IPS-15b (cell line): ENCODE measurements at regions not wholly inside any gene's neighbourhood (a gene's known extent, or its start where the extent isn't known, plus 50 kb on each side); places are given as distances from the start of the nearest gene placed in this dataset.

Experiments used
- H3K27me3 ChIP-seq: one replicate; pipeline ENCODE4 v1.6.1; 2013; ENCODE audit warnings: low read length; ENCODE audit not compliant: control insufficient read depth, insufficient read depth
- H3K36me3 ChIP-seq: one replicate; pipeline ENCODE4 v1.6.1; 2013; ENCODE audit warnings: low read length; ENCODE audit not compliant: control insufficient read depth, insufficient read depth
- H3K4me1 ChIP-seq: one replicate; pipeline ENCODE4 v1.6.1; 2013; ENCODE audit warnings: mild to moderate bottlenecking, low read length; ENCODE audit not compliant: control insufficient read depth, insufficient read depth
- H3K4me3 ChIP-seq: one replicate; pipeline ENCODE4 v1.5.1; 2013; ENCODE audit warnings: low read depth, low read length
- H3K9ac ChIP-seq: one replicate; pipeline ENCODE4 v1.6.1; 2013; ENCODE audit warnings: low read depth, mild to moderate bottlenecking, low read length
- H3K9me3 ChIP-seq: one replicate; pipeline ENCODE4 v1.6.1; 2013; ENCODE audit warnings: mild to moderate bottlenecking, low read length; ENCODE audit not compliant: control insufficient read depth, insufficient read depth

DNA sequence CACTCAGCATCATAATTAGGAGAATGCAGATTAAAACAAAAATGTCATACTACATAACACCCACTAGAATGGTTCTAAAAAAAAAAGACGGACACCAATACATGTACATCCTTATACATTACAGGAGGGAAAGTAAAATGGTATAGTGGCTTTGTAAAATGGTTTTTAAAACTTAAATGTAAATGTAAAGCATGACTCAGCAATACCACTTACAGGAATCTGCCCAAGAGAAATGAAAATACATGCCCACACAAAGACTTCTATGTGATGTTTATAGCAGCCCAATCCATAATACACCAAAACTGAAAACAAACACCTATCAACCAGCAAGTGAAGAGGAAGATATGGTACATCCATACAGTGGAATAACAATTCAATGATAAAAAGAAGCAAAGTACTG is 939.1 kb upstream of the ACO1 start:
- H3K4me3 ChIP-seq, result no peak overlapping the region
- H3K9ac ChIP-seq, result no peak overlapping the region
- H3K9me3 ChIP-seq, result no peaks in the 10 kb centered on the region
- H3K4me1 ChIP-seq, result no peaks in the 10 kb centered on the region
- H3K36me3 ChIP-seq, result no peaks in the 10 kb centered on the region
- no peaks in the 10 kb centered on the region for H3K27me3 ChIP-seq

- Histone ChIP-seq H3K36me3 (no peaks in the 10 kb centered on the region), H3K4me1 (no peaks in the 10 kb centered on the region), H3K9ac (no peak overlapping the region), H3K27me3 (no peaks in the 10 kb centered on the region), H3K9me3 (no peaks in the 10 kb centered on the region), H3K4me3 (no peak overlapping the region)
Measured at GRCh38 chr9:31445960-31446359, 938.5 kb upstream of the ACO1 start.

DNA sequence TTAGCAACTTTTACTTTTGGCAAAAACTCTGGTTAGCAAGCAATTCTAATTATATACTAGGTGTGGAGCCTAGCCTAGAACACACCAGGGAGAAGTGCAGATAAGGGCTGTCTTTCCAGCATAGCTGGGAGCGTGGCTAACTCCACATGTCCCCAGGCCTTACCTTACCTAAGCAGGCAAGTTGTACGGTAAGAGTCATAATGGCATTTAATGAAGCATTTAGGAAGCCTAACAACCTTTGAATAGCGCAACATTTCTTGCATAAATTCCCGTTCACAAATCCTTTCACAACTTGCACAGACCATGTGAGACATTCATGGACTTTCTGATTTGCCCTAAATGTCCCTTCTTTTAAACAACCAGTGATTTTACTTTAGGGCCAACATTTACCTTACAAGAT is 917.4 kb upstream of the ACO1 start:
- H3K9me3 ChIP-seq, result no peaks in the 10 kb centered on the region
- no peak overlapping the region for H3K4me3 ChIP-seq
- H3K4me1 ChIP-seq, result no peaks in the 10 kb centered on the region
- H3K27me3 ChIP-seq, result no peaks in the 10 kb centered on the region
- no peaks in the 10 kb centered on the region for H3K36me3 ChIP-seq
- no peak overlapping the region for H3K9ac ChIP-seq

DNA sequence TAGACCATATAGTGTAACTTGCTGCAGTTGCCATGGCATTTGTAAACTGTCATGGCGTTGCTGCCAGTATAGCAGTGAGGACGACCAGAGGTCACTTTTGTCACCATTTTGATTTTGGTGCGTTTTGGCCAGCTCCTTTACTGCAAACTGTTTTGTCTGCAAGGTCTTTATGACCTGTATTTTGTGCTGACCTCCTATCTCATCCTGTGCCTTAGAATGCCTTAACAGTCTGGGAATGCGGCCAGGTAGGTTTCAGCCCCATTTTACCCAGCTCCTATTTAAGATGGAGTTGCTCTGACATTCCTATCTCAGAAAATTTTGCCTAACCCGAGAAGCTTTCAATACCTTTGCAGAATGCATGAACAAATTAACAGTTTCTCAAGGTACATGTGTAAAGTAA is 914.4 kb upstream of the ACO1 start:
- Histone ChIP-seq H3K9me3 (no peaks in the 10 kb centered on the region), H3K4me3 (no peak overlapping the region), H3K36me3 (no peaks in the 10 kb centered on the region), H3K27me3 (no peaks in the 10 kb centered on the region), H3K4me1 (no peaks in the 10 kb centered on the region), H3K9ac (no peak overlapping the region)

DNA sequence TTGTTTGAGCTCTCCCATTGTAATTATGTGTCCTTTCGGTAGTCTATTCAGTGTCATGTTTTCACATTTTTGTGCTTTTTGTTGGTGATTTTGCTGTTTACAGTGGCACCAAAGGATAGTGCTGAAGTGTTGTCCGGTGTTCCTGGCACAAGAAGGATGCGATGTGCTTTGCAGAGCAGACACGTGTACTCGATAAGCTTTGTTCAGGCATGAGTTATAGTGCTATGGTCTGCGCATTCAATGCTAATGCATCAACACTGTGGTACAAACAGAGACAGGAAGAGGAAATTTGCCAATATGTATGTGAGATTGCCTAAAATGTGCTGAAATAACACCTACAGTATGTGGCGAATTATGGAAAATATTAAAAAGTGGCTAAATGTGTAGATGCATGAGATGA is 913.4 kb upstream of the ACO1 start:
- no peaks in the 10 kb centered on the region for H3K36me3 ChIP-seq
- H3K4me1 ChIP-seq, result no peaks in the 10 kb centered on the region
- H3K4me3 ChIP-seq, result no peak overlapping the region
- no peaks in the 10 kb centered on the region for H3K9me3 ChIP-seq
- no peak overlapping the region for H3K9ac ChIP-seq
- H3K27me3 ChIP-seq, result no peaks in the 10 kb centered on the region

DNA sequence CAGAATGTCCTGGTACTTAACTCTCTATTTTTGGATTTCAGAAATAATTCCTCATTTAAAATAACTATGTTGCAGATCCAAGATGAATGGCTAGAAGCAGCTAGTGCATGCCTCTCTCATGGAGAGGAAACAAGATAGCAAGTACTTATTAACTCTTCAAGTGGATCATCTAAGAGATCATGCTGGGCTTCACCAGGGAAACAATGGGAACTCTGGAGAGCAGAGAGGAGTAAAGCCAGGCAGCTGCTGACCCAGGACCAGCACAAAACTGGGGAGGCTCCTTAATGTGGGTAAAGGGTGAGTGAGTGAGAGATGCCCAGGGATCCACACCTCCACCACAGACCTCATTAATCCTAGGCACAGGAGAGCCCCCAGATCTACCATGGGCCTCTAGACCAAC is 897.8 kb upstream of the ACO1 start:
- H3K36me3 ChIP-seq, result no peaks in the 10 kb centered on the region
- no peaks in the 10 kb centered on the region for H3K27me3 ChIP-seq
- no peaks in the 10 kb centered on the region for H3K9me3 ChIP-seq
- H3K4me1 ChIP-seq, result no peaks in the 10 kb centered on the region
- no peak overlapping the region for H3K4me3 ChIP-seq
- no peak overlapping the region for H3K9ac ChIP-seq

- no peaks in the 10 kb centered on the region for H3K27me3 ChIP-seq
- no peaks in the 10 kb centered on the region for H3K36me3 ChIP-seq
- no peak overlapping the region for H3K9ac ChIP-seq
- no peaks in the 10 kb centered on the region for H3K9me3 ChIP-seq
- H3K4me1 ChIP-seq, result no peaks in the 10 kb centered on the region
- no peak overlapping the region for H3K4me3 ChIP-seq
Measured at GRCh38 chr9:31490551-31491106, 893.8 kb upstream of the ACO1 start.

GRCh38 chr9:31492229-31492628 is 892.2 kb upstream of the ACO1 start:
- H3K4me3 ChIP-seq, result no peak overlapping the region
- H3K27me3 ChIP-seq, result no peaks in the 10 kb centered on the region
- H3K9ac ChIP-seq, result no peak overlapping the region
- H3K4me1 ChIP-seq, result no peaks in the 10 kb centered on the region
- peaks cover 12% of the 10 kb centered on the region for H3K9me3 ChIP-seq
- H3K36me3 ChIP-seq, result no peaks in the 10 kb centered on the region

- Histone ChIP-seq H3K27me3 (no peaks in the 10 kb centered on the region), H3K9ac (no peak overlapping the region), H3K9me3 (peaks cover 12% of the 10 kb centered on the region), H3K36me3 (no peaks in the 10 kb centered on the region), H3K4me3 (no peak overlapping the region), H3K4me1 (no peaks in the 10 kb centered on the region)
Measured at GRCh38 chr9:31500422-31500821, 884.0 kb upstream of the ACO1 start.

DNA sequence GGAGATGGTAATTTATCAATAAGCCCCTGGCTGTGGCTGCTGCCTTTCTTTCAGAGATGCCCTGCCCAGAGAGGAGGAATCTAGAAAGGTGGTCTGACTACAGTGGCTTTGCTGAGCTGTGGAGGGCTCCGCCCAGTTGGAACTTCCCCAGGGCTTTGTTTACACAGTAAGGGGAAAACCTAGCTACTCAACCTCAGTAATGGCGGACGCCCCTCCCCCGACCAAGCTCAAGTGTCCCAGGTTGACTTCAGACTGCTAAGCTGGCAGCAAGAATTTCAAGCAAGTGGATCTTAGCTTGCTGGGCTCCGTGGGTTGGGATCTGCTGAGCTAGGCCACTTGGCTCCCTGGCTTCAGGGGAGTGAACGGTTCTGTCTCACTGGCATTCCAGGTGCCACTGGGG is 865.4 kb upstream of the ACO1 start:
- no peaks in the 10 kb centered on the region for H3K4me1 ChIP-seq
- no peak overlapping the region for H3K9ac ChIP-seq
- no peak overlapping the region for H3K4me3 ChIP-seq
- no peaks in the 10 kb centered on the region for H3K27me3 ChIP-seq
- no peaks in the 10 kb centered on the region for H3K9me3 ChIP-seq
- no peaks in the 10 kb centered on the region for H3K36me3 ChIP-seq

DNA sequence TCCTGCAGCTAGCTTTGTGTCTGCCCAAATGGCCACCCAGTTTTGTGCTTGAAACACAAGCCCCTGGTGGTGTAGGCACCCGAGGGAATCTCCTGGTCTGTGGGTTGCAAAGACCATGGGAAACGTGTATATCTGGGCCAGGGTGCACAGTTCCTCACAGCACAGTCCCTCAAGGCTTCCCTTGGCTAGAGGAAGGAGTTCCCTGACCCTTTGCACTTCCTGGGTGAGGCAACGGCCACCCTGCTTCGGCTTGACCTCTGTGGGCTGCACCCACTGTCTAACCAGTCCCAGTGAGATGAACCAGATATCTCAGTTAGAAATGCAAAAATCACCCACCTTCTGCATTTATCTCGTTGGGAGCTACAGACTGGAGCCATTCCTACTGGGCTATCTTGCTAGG is 865.0 kb upstream of the ACO1 start:
- Histone ChIP-seq H3K9ac (no peak overlapping the region), H3K4me3 (no peak overlapping the region), H3K27me3 (no peaks in the 10 kb centered on the region), H3K9me3 (no peaks in the 10 kb centered on the region), H3K36me3 (no peaks in the 10 kb centered on the region), H3K4me1 (no peaks in the 10 kb centered on the region)

- no peaks in the 10 kb centered on the region for H3K9me3 ChIP-seq
- H3K27me3 ChIP-seq, result no peaks in the 10 kb centered on the region
- no peak overlapping the region for H3K9ac ChIP-seq
- no peaks in the 10 kb centered on the region for H3K4me1 ChIP-seq
- H3K4me3 ChIP-seq, result no peak overlapping the region
- no peaks in the 10 kb centered on the region for H3K36me3 ChIP-seq
Measured at GRCh38 chr9:31519826-31520225, 864.6 kb upstream of the ACO1 start.
